H1 (cell line): ENCODE measurements at regions not wholly inside any gene's neighbourhood (a gene's known extent, or its start where the extent isn't known, plus 50 kb on each side); places are given as distances from the start of the nearest gene placed in this dataset.

Source experiments
- CTCF ChIA-PET: fragments of 300-600 bp; sonication (Branson Sonifier 250); formaldehyde crosslinking; loops from one replicate; lab custom pipeline; 2021; ENCODE audit not compliant: partially characterized antibody; lab: Charles Lee
- POLR2A ChIA-PET: fragments of 300-600 bp; sonication (Branson Sonifier 250); formaldehyde crosslinking; loops from one replicate; lab custom pipeline; 2021; ENCODE audit warnings: inconsistent platforms; ENCODE audit not compliant: partially characterized antibody; lab: Charles Lee
- DNase-seq, 2 experiments: peaks; one replicate each; pipeline versions ENCODE4 v3.0.0 to v3.0.0-alpha.2; 2010 to 2022; ENCODE audit warnings: low spot score in 2 of 2, low read depth in 1 of 2, mixed read lengths in 1 of 2
- FAIRE-seq: peaks from 2 replicates; lab custom pipeline; 2011; peaks lifted over from hg19 to GRCh38; lab: Jason Lieb, UNC
- H2AFZ ChIP-seq: 2 replicates; pipeline ENCODE4 v1.8.1; 2012; ENCODE audit warnings: low read length, inconsistent platforms
- H2AK5ac ChIP-seq: 2 replicates; pipeline ENCODE4 v1.6.1; 2013; ENCODE audit warnings: low read depth, low read length
- H2BK120ac ChIP-seq: replicated peaks from 2 replicates; pipeline ENCODE3; 2013; ENCODE audit warnings: low read depth, low read length, inconsistent platforms
- H2BK12ac ChIP-seq: 2 replicates; pipeline ENCODE4 v1.6.1; 2013; ENCODE audit warnings: low read depth, low read length
- H2BK15ac ChIP-seq: 2 replicates; pipeline ENCODE4 v1.6.1; 2013; ENCODE audit warnings: low read length
- H2BK20ac ChIP-seq: 2 replicates; pipeline ENCODE4 v1.6.1; 2013; ENCODE audit warnings: low read length
- H2BK5ac ChIP-seq: 2 replicates; pipeline ENCODE4 v1.6.1; 2013; ENCODE audit warnings: low read depth, low read length
- H3K14ac ChIP-seq: 2 replicates; pipeline ENCODE4 v1.6.1; 2013; ENCODE audit warnings: inconsistent platforms; ENCODE audit not compliant: insufficient read length
- H3K18ac ChIP-seq: 2 replicates; pipeline ENCODE4 v1.6.1; 2013; ENCODE audit warnings: low read length; ENCODE audit errors: extremely low read depth
- H3K23ac ChIP-seq: 2 replicates; pipeline ENCODE4 v1.6.1; 2013; ENCODE audit warnings: inconsistent platforms; ENCODE audit not compliant: insufficient read length
- H3K23me2 ChIP-seq: 2 replicates; pipeline ENCODE4 v1.6.1; 2013; ENCODE audit warnings: low read depth, low read length
- H3K27ac ChIP-seq: 2 replicates; pipeline ENCODE4 v1.6.1; 2011; ENCODE audit warnings: low read depth, low read length, inconsistent platforms
- H3K27me3 ChIP-seq, 4 experiments: replicated peaks in 1 of 4; 1 replicate in 1 of 4; 2 replicates in 3 of 4; pipeline versions ENCODE4 v1.6.1 to v1.8.1; 2011 to 2013; ENCODE audit warnings: low read length in 3 of 4, mild to moderate bottlenecking in 3 of 4, inconsistent platforms in 2 of 4, mixed read lengths in 2 of 4, moderate library complexity in 1 of 4; ENCODE audit not compliant: control insufficient read depth in 3 of 4, insufficient read depth in 3 of 4; ENCODE audit errors: extremely low read depth in 1 of 4
- H3K36me3 ChIP-seq, 4 experiments: 2 replicates each; pipeline versions ENCODE4 v1.6.1 to v1.8.1; 2011 to 2013; ENCODE audit warnings: mild to moderate bottlenecking in 4 of 4, low read length in 3 of 4, moderate library complexity in 2 of 4, control low read depth in 1 of 4, inconsistent platforms in 1 of 4; ENCODE audit not compliant: insufficient read depth in 4 of 4, control insufficient read depth in 2 of 4
- H3K4ac ChIP-seq: replicated peaks from 2 replicates; pipeline ENCODE3; 2013; ENCODE audit warnings: low read length, low read depth, mixed read lengths, inconsistent platforms; ENCODE audit not compliant: insufficient read length
- H3K4me1 ChIP-seq, 4 experiments: replicated peaks in 1 of 4; 1 replicate in 1 of 4; 2 replicates in 3 of 4; pipeline versions ENCODE4 v1.6.1 to v1.8.1; 2011 to 2013; ENCODE audit warnings: low read length in 3 of 4, inconsistent platforms in 2 of 4, mixed read lengths in 1 of 4; ENCODE audit not compliant: insufficient read depth in 4 of 4, control insufficient read depth in 3 of 4
- H3K4me2 ChIP-seq, 2 experiments: 2 replicates each; pipeline versions ENCODE4 v1.6.1 to v1.8.1; 2011 to 2013; ENCODE audit warnings: low read depth in 2 of 2, low read length in 2 of 2, control low read depth in 1 of 2, inconsistent platforms in 1 of 2, mild to moderate bottlenecking in 1 of 2; ENCODE audit not compliant: insufficient read depth in 1 of 2
- H3K4me3 ChIP-seq, 4 experiments: fragments of 200-600, 300-600 bp in 1 of 4; sonication (generic), shearing (Covaris generic), sonication (Bioruptor Twin) in 1 of 4; 2 replicates each; pipeline versions ENCODE4 v1.5.1 to v1.8.1; 2011 to 2016; ENCODE audit warnings: low read length in 4 of 4, low read depth in 3 of 4, control low read depth in 2 of 4, inconsistent platforms in 2 of 4, mild to moderate bottlenecking in 2 of 4, mixed read lengths in 1 of 4, moderate library complexity in 1 of 4; ENCODE audit not compliant: insufficient read depth in 2 of 4; ENCODE audit errors: extremely low read depth in 1 of 4
- H3K56ac ChIP-seq: replicated peaks from 2 replicates; pipeline ENCODE3; 2013; ENCODE audit warnings: low read depth, mild to moderate bottlenecking, mixed read lengths, low read length, inconsistent platforms; ENCODE audit not compliant: insufficient read length
- H3K79me1 ChIP-seq: 2 replicates; pipeline ENCODE4 v1.6.1; 2013; ENCODE audit warnings: low read depth, low read length, control low read depth
- H3K79me2 ChIP-seq, 2 experiments: 2 replicates each; pipeline versions ENCODE4 v1.6.1 to v1.8.1; 2012 to 2013; ENCODE audit warnings: low read length in 2 of 2, mild to moderate bottlenecking in 2 of 2, inconsistent platforms in 1 of 2; ENCODE audit not compliant: insufficient read depth in 2 of 2, control insufficient read depth in 1 of 2
- H3K9ac ChIP-seq, 4 experiments: replicated peaks in 1 of 4; 1 replicate in 1 of 4; 2 replicates in 3 of 4; pipeline versions ENCODE4 v1.6.1 to v1.8.1; 2011 to 2013; ENCODE audit warnings: low read depth in 3 of 4, low read length in 3 of 4, control low read depth in 2 of 4, mild to moderate bottlenecking in 2 of 4, moderate library complexity in 2 of 4, inconsistent platforms in 1 of 4; ENCODE audit errors: extremely low read depth in 1 of 4
- H3K9me3 ChIP-seq, 2 experiments: 2 replicates each; pipeline versions ENCODE4 v1.6.1 to v1.8.1; 2012 to 2013; ENCODE audit warnings: mild to moderate bottlenecking in 2 of 2, moderate library complexity in 2 of 2, control low read depth in 1 of 2, inconsistent platforms in 1 of 2, low read depth in 1 of 2, low read length in 1 of 2, mixed read lengths in 1 of 2; ENCODE audit not compliant: insufficient read depth in 2 of 2
- H4K20me1 ChIP-seq, 2 experiments: replicated peaks in 1 of 2; 2 replicates each; pipeline versions ENCODE3 to v1.8.1; 2011 to 2013; ENCODE audit warnings: inconsistent platforms in 2 of 2, low read length in 2 of 2, mild to moderate bottlenecking in 1 of 2; ENCODE audit not compliant: insufficient read depth in 2 of 2, control insufficient read depth in 1 of 2
- H4K5ac ChIP-seq: 2 replicates; pipeline ENCODE4 v1.6.1; 2013; ENCODE audit warnings: low read length, low read depth, mixed read lengths, inconsistent platforms; ENCODE audit not compliant: insufficient read length
- H4K8ac ChIP-seq: 2 replicates; pipeline ENCODE4 v1.8.0; 2013; ENCODE audit warnings: mild to moderate bottlenecking, moderate library complexity, low read length, inconsistent platforms; ENCODE audit not compliant: insufficient read depth; ENCODE audit errors: extremely low read depth
- H4K91ac ChIP-seq: replicated peaks from 2 replicates; pipeline ENCODE3; 2013; ENCODE audit warnings: low read length, mixed read lengths, inconsistent platforms; ENCODE audit not compliant: insufficient read length
- FOSL1 ChIP-seq: IDR thresholded peaks from 2 replicates; pipeline ENCODE4 v1.6.1; 2011; ENCODE audit warnings: mild to moderate bottlenecking, low read depth, low read length, moderate library complexity; ENCODE audit not compliant: insufficient read depth
- KDM1A ChIP-seq: fragments of 200-600, 300-600 bp; sonication (generic); IDR thresholded peaks from 2 replicates; pipeline ENCODE4 v1.7.1; 2016; ENCODE audit warnings: mild to moderate bottlenecking, low read length, borderline replicate concordance
- SIRT6 ChIP-seq: IDR thresholded peaks from one replicate; pipeline ENCODE4 v1.7.1; 2012; ENCODE audit warnings: low read length, inconsistent platforms
- SUZ12 ChIP-seq: fragments of 200-600 bp; sonication (generic); IDR thresholded peaks from 2 replicates; pipeline ENCODE4 v1.6.1; 2012; ENCODE audit warnings: mild to moderate bottlenecking, inconsistent platforms, low read length, moderate library complexity, mixed read lengths
- TAF1 ChIP-seq: IDR thresholded peaks from 2 replicates; pipeline ENCODE4 v1.6.1; 2011; ENCODE audit warnings: mild to moderate bottlenecking, low read depth, low read length
- TCF12 ChIP-seq: IDR thresholded peaks from 2 replicates; pipeline ENCODE4 v1.6.1; 2011; ENCODE audit warnings: low read depth, mild to moderate bottlenecking, low read length
- WGBS, 2 experiments: shearing (Covaris generic) in 1 of 2; methylation state at CpG; one replicate each; pipeline versions ENCODE4 v1.1.6 to v1.1.7; 2013 to 2015; ENCODE audit warnings: low lambda C conversion rate in 2 of 2, mixed read lengths in 2 of 2, inconsistent platforms in 1 of 2, low coverage in 1 of 2, missing lambda C conversion rate in 1 of 2; ENCODE audit not compliant: insufficient replicate concordance in 2 of 2, insufficient coverage in 1 of 2, insufficient read length in 1 of 2; ENCODE audit errors: extremely low coverage in 1 of 2, missing lambda C conversion rate in 1 of 2; 5-methylcytosine and 5-hydroxymethylcytosine counted together
- TF ChIP-seq, protein P1 (sequence below), 3 experiments: IDR thresholded peaks; 1 replicate in 2 of 3; 2 replicates in 1 of 3; pipeline versions ENCODE4 v1.5.1 to v1.6.1; 2011; ENCODE audit warnings: low read length in 3 of 3, mild to moderate bottlenecking in 3 of 3, inconsistent platforms in 2 of 3, low read depth in 1 of 3, moderate library complexity in 1 of 3; ENCODE audit not compliant: insufficient read depth in 1 of 3; ENCODE audit errors: control extremely low read depth in 1 of 3

DNA sequence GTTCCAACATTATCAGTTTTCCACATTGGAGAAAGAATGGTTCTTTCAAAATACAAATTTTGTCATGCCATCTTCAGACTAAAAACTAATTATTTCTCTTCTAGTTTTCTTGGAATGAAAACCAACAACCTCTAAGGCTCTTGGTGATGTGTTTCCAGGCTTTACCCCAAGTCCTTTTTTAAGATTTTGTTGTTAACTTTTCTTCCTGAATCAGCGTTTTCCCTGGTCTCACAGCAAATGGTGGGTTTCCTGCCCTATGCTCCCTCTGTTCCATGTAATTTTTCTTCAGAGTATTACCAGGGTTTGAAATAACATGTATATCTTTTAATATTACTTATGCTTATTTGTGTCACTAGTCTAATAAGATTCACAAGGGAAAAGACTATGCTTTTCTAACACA, 1311.9 kb downstream of the LRFN5 start:
- Histone ChIP-seq H4K91ac (no peak overlapping the region), H3K14ac (no peak overlapping the region), H2AK5ac (no peak overlapping the region), H4K20me1 (no peaks in the 10 kb centered on the region), H3K79me1 (no peaks in the 10 kb centered on the region), H3K4ac (no peak overlapping the region), H3K27ac (no peak overlapping the region), H3K27me3 (no peaks in the 10 kb centered on the region), H3K9me3 (no peaks in the 10 kb centered on the region), H4K8ac (no peak overlapping the region), H3K4me1 (no peaks in the 10 kb centered on the region), H3K79me2 (no peaks in the 10 kb centered on the region), H2BK120ac (no peak overlapping the region), H3K56ac (no peak overlapping the region), H3K36me3 (no peaks in the 10 kb centered on the region), H2BK5ac (no peak overlapping the region), H3K23me2 (no peaks in the 10 kb centered on the region), H3K4me2 (no peak overlapping the region), H2AFZ (no peak overlapping the region), H2BK12ac (no peak overlapping the region), H3K18ac (no peak overlapping the region), H3K4me3 (no peak overlapping the region), H3K23ac (no peak overlapping the region), H2BK20ac (no peak overlapping the region), H4K5ac (no peak overlapping the region), H2BK15ac (no peak overlapping the region), H3K9ac (no peak overlapping the region)
- FAIRE-seq = no peak
- TF ChIP-seq TCF12 (no peak), KDM1A (no peak), SUZ12 (no peak), SIRT6 (no peak), FOSL1 (no peak), TAF1 (no peak)
- TF ChIP-seq, protein P1, sequence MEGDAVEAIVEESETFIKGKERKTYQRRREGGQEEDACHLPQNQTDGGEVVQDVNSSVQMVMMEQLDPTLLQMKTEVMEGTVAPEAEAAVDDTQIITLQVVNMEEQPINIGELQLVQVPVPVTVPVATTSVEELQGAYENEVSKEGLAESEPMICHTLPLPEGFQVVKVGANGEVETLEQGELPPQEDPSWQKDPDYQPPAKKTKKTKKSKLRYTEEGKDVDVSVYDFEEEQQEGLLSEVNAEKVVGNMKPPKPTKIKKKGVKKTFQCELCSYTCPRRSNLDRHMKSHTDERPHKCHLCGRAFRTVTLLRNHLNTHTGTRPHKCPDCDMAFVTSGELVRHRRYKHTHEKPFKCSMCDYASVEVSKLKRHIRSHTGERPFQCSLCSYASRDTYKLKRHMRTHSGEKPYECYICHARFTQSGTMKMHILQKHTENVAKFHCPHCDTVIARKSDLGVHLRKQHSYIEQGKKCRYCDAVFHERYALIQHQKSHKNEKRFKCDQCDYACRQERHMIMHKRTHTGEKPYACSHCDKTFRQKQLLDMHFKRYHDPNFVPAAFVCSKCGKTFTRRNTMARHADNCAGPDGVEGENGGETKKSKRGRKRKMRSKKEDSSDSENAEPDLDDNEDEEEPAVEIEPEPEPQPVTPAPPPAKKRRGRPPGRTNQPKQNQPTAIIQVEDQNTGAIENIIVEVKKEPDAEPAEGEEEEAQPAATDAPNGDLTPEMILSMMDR (IDR thresholded peaks at IDR 0.05; ENCODE audit: control extremely low read depth in 1 of 3, insufficient read depth in 1 of 3, low read depth in 1 of 3, low read length in 3 of 3) = no peak
- ChIA-PET CTCF (interaction anchor here (1.1 kb wide), 1 partner anchor 160 kb away, joined by 3 read pairs; no protein-coding TSS in a partner anchor), POLR2A (no interaction called here)
- no peak for DNase-seq
- WGBS, 2 experiments = 90% methylated on average over 1 of the region's 1 CpG; no CpG with 5 or more reads in 1 of the 2 experiments
